Mucosa of descending colon (tissue), 3 donors: ENCODE measurements at regions not wholly inside any gene's neighbourhood (a gene's known extent, or its start where the extent isn't known, plus 50 kb on each side); places are given as distances from the start of the nearest gene placed in this dataset.
"Not testable (repeated sequence)": the region's sequence is repeated elsewhere in the genome, so short reads cannot be mapped to it uniquely, and the experiment has no call there.

Experiments
- ATAC-seq: fragments of 200-7000 bp; cut with Tn5 transposase; one replicate; pipeline ENCODE4 v1.9.1; 2020; ENCODE audit warnings: mild to moderate bottlenecking, moderate library complexity
- DNase-seq, 3 donors: peaks; one replicate each; pipeline ENCODE4 v3.0.0-alpha.2; 2020
- H3K36me3 ChIP-seq: fragments of 200-600 bp; one replicate; pipeline ENCODE4 v1.8.0; 2021; ENCODE audit warnings: low read depth, mild to moderate bottlenecking
- H3K4me1 ChIP-seq: fragments of 200-600 bp; one replicate; pipeline ENCODE4 v1.8.0; 2021; ENCODE audit warnings: low read depth, mild to moderate bottlenecking
- H3K4me3 ChIP-seq: fragments of 200-600 bp; one replicate; pipeline ENCODE4 v1.8.0; 2021; ENCODE audit warnings: mild to moderate bottlenecking
- H3K9me3 ChIP-seq: fragments of 200-600 bp; one replicate; pipeline ENCODE4 v1.8.0; 2021; ENCODE audit warnings: mild to moderate bottlenecking
- CTCF ChIP-seq: fragments of 200-600 bp; IDR thresholded peaks from one replicate; pipeline ENCODE4 v1.8.0; 2022; ENCODE audit warnings: antibody characterized with exemption, mild to moderate bottlenecking
- intact Hi-C, 2 donors: fragments of 100-400 bp; cut with DNase I in 1 of 2; cut with micrococcal nuclease in 1 of 2; formaldehyde crosslinking; loops; one replicate each; pipeline versions ENCODE4 v1.11.0 to v1.11.1; 2022; cut with DNase I, micrococcal nuclease
- donor health status: DM: no; HTN: no; CAD: no; lungs with moderate emphysema.
- donor health status: DM: no; HTN: no; CAD: no.
- donor health status: DM: no; HTN: yes; CAD: no.

- Histone ChIP-seq H3K4me1 (no peaks in the 10 kb centered on the region), H3K4me3 (no peak overlapping the region), H3K36me3 (no peaks in the 10 kb centered on the region), H3K9me3 (no peaks in the 10 kb centered on the region)
- TF ChIP-seq CTCF = no peak
- DNase-seq = no peak
- intact Hi-C loops = no loop called here
- no peak for ATAC-seq
These were observed 106.2 kb upstream of the RPH3A start for GRCh38 chr12:112685321-112685720.

GRCh38 chr12:112686373-112686772, 105.2 kb upstream of the RPH3A start:
- ATAC-seq (no peak), DNase-seq (no peak)
- H3K36me3 ChIP-seq = no peaks in the 10 kb centered on the region
- no peaks in the 10 kb centered on the region for H3K4me1 ChIP-seq
- TF ChIP-seq CTCF = no peak
- H3K4me3 ChIP-seq = no peak overlapping the region
- no peaks in the 10 kb centered on the region for H3K9me3 ChIP-seq
- intact Hi-C loops = no loop called here

GRCh38 chr12:112694065-112694464, 97.5 kb upstream of the RPH3A start:
- ATAC-seq (no peak), DNase-seq (no peak)
- intact Hi-C loops = no loop called here
- H3K36me3 ChIP-seq = no peaks in the 10 kb centered on the region
- H3K9me3 ChIP-seq = no peaks in the 10 kb centered on the region
- H3K4me1 ChIP-seq = no peaks in the 10 kb centered on the region
- no peak for TF ChIP-seq CTCF
- H3K4me3 ChIP-seq = no peak overlapping the region

GRCh38 chr12:112697441-112697840, 94.1 kb upstream of the RPH3A start:
- DNase-seq, H3K9me3 ChIP-seq, H3K36me3 ChIP-seq, H3K4me1 ChIP-seq, intact Hi-C loops, H3K4me3 ChIP-seq, ATAC-seq: not testable (repeated sequence)

GRCh38 chr12:112705037-112705632, 86.4 kb upstream of the RPH3A start:
- H3K4me1 ChIP-seq = no peaks in the 10 kb centered on the region
- intact Hi-C loops = no loop called here
- ATAC-seq (no peak), DNase-seq (no peak)
- no peaks in the 10 kb centered on the region for H3K36me3 ChIP-seq
- no peaks in the 10 kb centered on the region for H3K9me3 ChIP-seq
- no peak overlapping the region for H3K4me3 ChIP-seq
- no peak for TF ChIP-seq CTCF

- Histone ChIP-seq H3K9me3 (no peaks in the 10 kb centered on the region), H3K4me3 (no peak overlapping the region), H3K36me3 (no peaks in the 10 kb centered on the region), H3K4me1 (no peaks in the 10 kb centered on the region)
- DNase-seq = no peak
- no peak for TF ChIP-seq CTCF
- ATAC-seq = no peak
- intact Hi-C loops = no loop called here
These were observed 81.1 kb upstream of the RPH3A start for GRCh38 chr12:112710414-112710813.
